ENCODE measurements at regions not wholly inside any gene's neighbourhood (a gene's known extent, or its start where the extent isn't known, plus 50 kb on each side); places are given as distances from the start of the nearest gene placed in this dataset.

DNA sequence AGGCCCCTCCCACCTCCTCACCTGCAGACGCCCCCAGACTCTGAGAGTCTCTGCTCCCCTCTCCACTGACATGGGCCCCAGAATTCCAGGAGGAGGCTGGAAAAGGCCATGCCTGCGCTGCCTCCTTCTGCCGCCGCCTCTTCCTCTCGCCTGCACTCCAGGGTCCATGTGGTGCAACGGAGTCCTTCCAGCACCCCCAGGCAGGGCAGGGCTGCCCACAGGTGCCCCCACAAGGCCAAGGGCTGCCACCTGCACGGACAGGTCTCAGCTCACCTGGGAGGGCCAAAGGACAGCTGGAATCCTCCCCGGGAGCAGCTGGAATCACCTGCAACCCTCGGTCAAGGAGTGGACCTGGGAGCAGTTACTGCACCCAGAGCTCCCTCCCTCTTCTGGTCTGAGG lies 194.9 kb downstream of the RBFOX3 start:
- TF ChIP-seq, protein P1, sequence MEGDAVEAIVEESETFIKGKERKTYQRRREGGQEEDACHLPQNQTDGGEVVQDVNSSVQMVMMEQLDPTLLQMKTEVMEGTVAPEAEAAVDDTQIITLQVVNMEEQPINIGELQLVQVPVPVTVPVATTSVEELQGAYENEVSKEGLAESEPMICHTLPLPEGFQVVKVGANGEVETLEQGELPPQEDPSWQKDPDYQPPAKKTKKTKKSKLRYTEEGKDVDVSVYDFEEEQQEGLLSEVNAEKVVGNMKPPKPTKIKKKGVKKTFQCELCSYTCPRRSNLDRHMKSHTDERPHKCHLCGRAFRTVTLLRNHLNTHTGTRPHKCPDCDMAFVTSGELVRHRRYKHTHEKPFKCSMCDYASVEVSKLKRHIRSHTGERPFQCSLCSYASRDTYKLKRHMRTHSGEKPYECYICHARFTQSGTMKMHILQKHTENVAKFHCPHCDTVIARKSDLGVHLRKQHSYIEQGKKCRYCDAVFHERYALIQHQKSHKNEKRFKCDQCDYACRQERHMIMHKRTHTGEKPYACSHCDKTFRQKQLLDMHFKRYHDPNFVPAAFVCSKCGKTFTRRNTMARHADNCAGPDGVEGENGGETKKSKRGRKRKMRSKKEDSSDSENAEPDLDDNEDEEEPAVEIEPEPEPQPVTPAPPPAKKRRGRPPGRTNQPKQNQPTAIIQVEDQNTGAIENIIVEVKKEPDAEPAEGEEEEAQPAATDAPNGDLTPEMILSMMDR (IDR thresholded peaks at IDR 0.05): no peak
- TF ChIP-seq POLR2A (IDR thresholded peaks at IDR 0.05): no peak
